ENCODE measurements at regions not wholly inside any gene's neighbourhood (a gene's known extent, or its start where the extent isn't known, plus 50 kb on each side); places are given as distances from the start of the nearest gene placed in this dataset.

GRCh38 chr4:188263321-188263720 lies 124.1 kb downstream of the TRIML1 start:
- TF ChIP-seq POLR2AphosphoS5 (IDR thresholded peaks at IDR 0.05; ENCODE audit: low read depth, low read length), result no peak
- no peak for TF ChIP-seq CTCF (IDR thresholded peaks at IDR 0.05)
- TF ChIP-seq SIN3A (IDR thresholded peaks at IDR 0.05; ENCODE audit: borderline replicate concordance, insufficient read depth, low read depth, low read length), result no peak
- TF ChIP-seq TCF7L2 (IDR thresholded peaks at IDR 0.05; ENCODE audit: low read depth, low read length), result no peak
- no peak for TF ChIP-seq REST (IDR thresholded peaks at IDR 0.05; ENCODE audit: insufficient read depth in 1 of 2, low read depth in 2 of 2, low read length in 1 of 2)
